ENCODE measurements at regions not wholly inside any gene's neighbourhood (a gene's known extent, or its start where the extent isn't known, plus 50 kb on each side); places are given as distances from the start of the nearest gene placed in this dataset.

GRCh38 chr6:23173234-23173633 is 603.9 kb downstream of the HDGFL1 start:
- no peak for TF ChIP-seq CTCF (conservative IDR thresholded peaks at IDR 0.05)
- no peak overlapping the region for H2BK15ac ChIP-seq (ENCODE audit: low read depth, low read length)
- no peaks in the 10 kb centered on the region for H4K20me1 ChIP-seq (ENCODE audit: control insufficient read depth, insufficient read depth, insufficient read length)
- H4K8ac ChIP-seq (replicated peaks; ENCODE audit: insufficient read length, low read depth, low read length) = no peak overlapping the region
- H2BK5ac ChIP-seq (ENCODE audit: insufficient read length, low read length) = no peak overlapping the region
- peaks cover 6 to 25% (median 12%) of the 10 kb centered on the region in 3 experiments; a peak in 6 of 7 replicates for H3K36me3 Mint-ChIP-seq (ENCODE audit: insufficient read depth in 1 of 3, low read depth in 3 of 3)
- H3K4ac ChIP-seq (ENCODE audit: low read depth, low read length) = no peak overlapping the region
- no peak overlapping the region for H3K56ac ChIP-seq (ENCODE audit: insufficient read length, low read depth, low read length)
- peaks cover 13 to 17% of the 10 kb centered on the region in 2 experiments for H3K4me1 Mint-ChIP-seq
- no peaks in the 10 kb centered on the region for H3K79me2 ChIP-seq (ENCODE audit: insufficient read depth, low read length)
- H3K9me3 Mint-ChIP-seq = peaks cover 13 to 16% of the 10 kb centered on the region in 2 experiments
- H4K91ac ChIP-seq (ENCODE audit: insufficient read length, low read depth, low read length) = no peak overlapping the region
- H3K18ac ChIP-seq (ENCODE audit: insufficient read length, low read depth, low read length) = no peak overlapping the region
- no peaks in the 10 kb centered on the region for H3K23me2 ChIP-seq (ENCODE audit: insufficient read length, low read depth, low read length, poor library complexity, severe bottlenecking)
- no CpG with 5 or more reads among the region's 3 CpGs for WGBS (ENCODE audit: extremely low coverage, insufficient read length, low lambda C conversion rate)
- no peak overlapping the region for H2AFZ ChIP-seq (ENCODE audit: low read length)
- no peak overlapping the region for H3K9ac ChIP-seq (ENCODE audit: extremely low read depth, insufficient read length, low read length)
- no peak overlapping the region for H2BK120ac ChIP-seq (ENCODE audit: low read depth, low read length, poor library complexity, severe bottlenecking)
- H3K4me3 Mint-ChIP-seq = no peak overlapping the region
- no peak overlapping the region for H3K14ac ChIP-seq (ENCODE audit: insufficient read depth, low read length)
- H3K27me3 Mint-ChIP-seq (ENCODE audit: low read depth) = no peaks in the 10 kb centered on the region; the same call in 1 of the 2 replicates
- H2BK20ac ChIP-seq (ENCODE audit: low read depth, low read length, poor library complexity, severe bottlenecking) = no peak overlapping the region
- H3K4me2 ChIP-seq (ENCODE audit: insufficient read depth, insufficient read length, low read length) = no peak overlapping the region
- H4K5ac ChIP-seq (ENCODE audit: insufficient read length, low read depth, low read length) = no peak overlapping the region
- H3K9me3 ChIP-seq (ENCODE audit: control insufficient read depth, low read depth, low read length) = no peaks in the 10 kb centered on the region
- no peak overlapping the region for H2BK12ac ChIP-seq (ENCODE audit: insufficient read length, low read depth, low read length)
- H3K4me1 ChIP-seq (ENCODE audit: insufficient read depth, low read length) = no peaks in the 10 kb centered on the region
- H3K27me3 ChIP-seq (ENCODE audit: insufficient read depth, low read length) = no peaks in the 10 kb centered on the region
- no peak overlapping the region for H2AK5ac ChIP-seq (ENCODE audit: insufficient read length, low read length)
- H3T11ph ChIP-seq (ENCODE audit: low read length) = no peak overlapping the region
- peak overlapping the region in 1 of 3 experiments; percentile 86; a peak in 2 of 7 replicates for H3K27ac Mint-ChIP-seq
- no peaks in the 10 kb centered on the region for H3K79me1 ChIP-seq (ENCODE audit: insufficient read depth, low read depth, low read length, poor library complexity, severe bottlenecking)
- no peak for DNase-seq
- no peak overlapping the region for H3K27ac ChIP-seq (ENCODE audit: insufficient read length, low read depth, low read length)
- H3K23ac ChIP-seq (ENCODE audit: insufficient read length, low read depth, low read length) = no peak overlapping the region
